ENCODE measurements at regions not wholly inside any gene's neighbourhood (a gene's known extent, or its start where the extent isn't known, plus 50 kb on each side); places are given as distances from the start of the nearest gene placed in this dataset.
"Not testable (repeated sequence)": the region's sequence is repeated elsewhere in the genome, so short reads cannot be mapped to it uniquely, and the experiment has no call there.

GRCh38 chr3:124345845-124346244, 353.9 kb upstream of the ROPN1 start:
- no peaks in the 10 kb centered on the region for H4K20me1 ChIP-seq (ENCODE audit: control insufficient read depth, insufficient read depth, low read depth, low read length)
- H3K4me2 ChIP-seq (ENCODE audit: low read length): no peak overlapping the region
- H3K4me1 ChIP-seq (ENCODE audit: control insufficient read depth, low read length): no peaks in the 10 kb centered on the region
- H3K9me2 ChIP-seq (replicated peaks; ENCODE audit: control insufficient read depth, low read length): no peaks in the 10 kb centered on the region
- no peaks in the 10 kb centered on the region for H3K79me2 ChIP-seq (ENCODE audit: control insufficient read depth, low read length)
- H3K27me3 ChIP-seq (ENCODE audit: control insufficient read depth, low read length): no peaks in the 10 kb centered on the region
- TF ChIP-seq CTCF (IDR thresholded peaks at IDR 0.05; ENCODE audit: low read depth, low read length, poor library complexity, severe bottlenecking) (no peak), EZH2phosphoT487 (IDR thresholded peaks at IDR 0.05; ENCODE audit: borderline replicate concordance, low read length) (no peak)
- no peaks in the 10 kb centered on the region for H3K36me3 ChIP-seq (ENCODE audit: control insufficient read depth, low read length)
- H3F3A ChIP-seq (ENCODE audit: control insufficient read depth, insufficient read depth): no peaks in the 10 kb centered on the region
- no peak overlapping the region for H3K27ac ChIP-seq (ENCODE audit: low read depth, low read length)
- H3K9me3 ChIP-seq (ENCODE audit: control insufficient read depth, insufficient read depth, low read length): no peaks in the 10 kb centered on the region
- no peak overlapping the region for H3K4me3 ChIP-seq (ENCODE audit: low read length)

GRCh38 chr3:124346487-124346886, 354.6 kb upstream of the ROPN1 start:
- H4K20me1 ChIP-seq (ENCODE audit: control insufficient read depth, insufficient read depth, low read depth, low read length): no peaks in the 10 kb centered on the region
- H3K9me3 ChIP-seq (ENCODE audit: control insufficient read depth, insufficient read depth, low read length): no peaks in the 10 kb centered on the region
- H3F3A ChIP-seq (ENCODE audit: control insufficient read depth, insufficient read depth): no peaks in the 10 kb centered on the region
- H3K4me3 ChIP-seq (ENCODE audit: low read length): no peak overlapping the region
- no peak overlapping the region for H3K27ac ChIP-seq (ENCODE audit: low read depth, low read length)
- H3K36me3 ChIP-seq (ENCODE audit: control insufficient read depth, low read length): no peaks in the 10 kb centered on the region
- no peaks in the 10 kb centered on the region for H3K79me2 ChIP-seq (ENCODE audit: control insufficient read depth, low read length)
- no peaks in the 10 kb centered on the region for H3K27me3 ChIP-seq (ENCODE audit: control insufficient read depth, low read length)
- H3K4me1 ChIP-seq (ENCODE audit: control insufficient read depth, low read length): no peaks in the 10 kb centered on the region
- H3K4me2 ChIP-seq (ENCODE audit: low read length): no peak overlapping the region
- TF ChIP-seq CTCF (IDR thresholded peaks at IDR 0.05; ENCODE audit: low read depth, low read length, poor library complexity, severe bottlenecking) (no peak), EZH2phosphoT487 (IDR thresholded peaks at IDR 0.05; ENCODE audit: borderline replicate concordance, low read length) (no peak)
- H3K9me2 ChIP-seq (replicated peaks; ENCODE audit: control insufficient read depth, low read length): no peaks in the 10 kb centered on the region

DNA sequence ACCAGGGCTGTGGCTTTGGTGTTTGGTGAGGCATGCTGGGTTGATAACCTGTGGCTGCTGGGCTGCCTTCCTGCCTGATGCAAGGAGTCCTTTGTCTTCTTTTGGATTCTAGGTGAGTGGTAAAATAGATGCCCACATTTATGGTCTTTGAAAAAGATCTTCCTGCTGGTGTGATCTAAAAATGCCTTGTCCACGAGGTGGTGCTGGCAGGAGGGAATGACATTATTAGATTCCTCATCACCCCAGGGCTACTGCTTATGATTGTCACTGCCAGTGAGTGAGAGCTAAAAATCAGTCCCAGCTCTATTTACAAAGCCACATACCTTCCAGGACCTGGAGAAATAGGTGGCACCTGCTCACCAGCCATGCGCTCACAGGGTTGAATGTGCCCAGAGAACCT, 355.5 kb upstream of the ROPN1 start:
- H3K27ac ChIP-seq (ENCODE audit: low read depth, low read length): no peak overlapping the region
- no peaks in the 10 kb centered on the region for H3K4me1 ChIP-seq (ENCODE audit: control insufficient read depth, low read length)
- H3K27me3 ChIP-seq (ENCODE audit: control insufficient read depth, low read length): no peaks in the 10 kb centered on the region; the same call in 1 of the 2 replicates
- no peaks in the 10 kb centered on the region for H3K9me3 ChIP-seq (ENCODE audit: control insufficient read depth, insufficient read depth, low read length)
- H3K36me3 ChIP-seq (ENCODE audit: control insufficient read depth, low read length): no peaks in the 10 kb centered on the region
- TF ChIP-seq EZH2phosphoT487 (IDR thresholded peaks at IDR 0.05; ENCODE audit: borderline replicate concordance, low read length) (no peak), CTCF (IDR thresholded peaks at IDR 0.05; ENCODE audit: low read depth, low read length, poor library complexity, severe bottlenecking) (no peak)
- H3K4me3 ChIP-seq (ENCODE audit: low read length): no peak overlapping the region
- no peaks in the 10 kb centered on the region for H3K9me2 ChIP-seq (replicated peaks; ENCODE audit: control insufficient read depth, low read length)
- no peaks in the 10 kb centered on the region for H3F3A ChIP-seq (ENCODE audit: control insufficient read depth, insufficient read depth)
- H4K20me1 ChIP-seq (ENCODE audit: control insufficient read depth, insufficient read depth, low read depth, low read length): no peaks in the 10 kb centered on the region
- H3K4me2 ChIP-seq (ENCODE audit: low read length): no peak overlapping the region
- H3K79me2 ChIP-seq (ENCODE audit: control insufficient read depth, low read length): no peaks in the 10 kb centered on the region

DNA sequence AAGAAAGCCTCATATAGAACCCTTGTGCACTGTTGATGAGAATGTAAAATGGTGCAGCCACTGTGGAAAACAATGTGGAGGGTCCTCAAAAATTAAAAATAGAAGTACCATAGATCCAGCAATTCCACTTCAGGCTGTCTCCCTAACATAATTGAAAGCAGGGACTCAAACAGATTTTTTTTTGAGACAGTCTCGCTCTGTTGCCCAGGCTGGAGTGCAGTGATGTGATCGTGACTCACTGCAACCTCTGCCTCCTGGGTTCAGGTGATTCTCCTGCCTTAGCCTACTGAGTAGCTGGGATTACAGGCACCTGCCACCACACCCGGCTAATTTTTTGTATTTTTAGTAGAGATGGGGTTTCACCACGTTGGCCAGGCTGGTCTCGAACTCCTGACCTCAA, 356.6 kb upstream of the ROPN1 start:
- H3K27ac ChIP-seq (ENCODE audit: low read depth, low read length); H3K36me3 ChIP-seq (ENCODE audit: control insufficient read depth, low read length); H3K9me3 ChIP-seq (ENCODE audit: control insufficient read depth, insufficient read depth, low read length); H3K79me2 ChIP-seq (ENCODE audit: control insufficient read depth, low read length); H3F3A ChIP-seq (ENCODE audit: control insufficient read depth, insufficient read depth); H4K20me1 ChIP-seq (ENCODE audit: control insufficient read depth, insufficient read depth, low read depth, low read length); H3K27me3 ChIP-seq (ENCODE audit: control insufficient read depth, low read length); H3K4me2 ChIP-seq (ENCODE audit: low read length); H3K4me3 ChIP-seq (ENCODE audit: low read length); H3K4me1 ChIP-seq (ENCODE audit: control insufficient read depth, low read length); H3K9me2 ChIP-seq (replicated peaks; ENCODE audit: control insufficient read depth, low read length): not testable (repeated sequence)

Measured in DOHH2 (cell line).